GM12878 (cell line): ENCODE measurements at regions not wholly inside any gene's neighbourhood (a gene's known extent, or its start where the extent isn't known, plus 50 kb on each side); places are given as distances from the start of the nearest gene placed in this dataset.

Experiments used
- CTCF ChIP-seq, 3 experiments: IDR thresholded peaks in 2 of 3; conservative IDR thresholded peaks in 1 of 3; 2 replicates each; pipeline ENCODE4 v1.5.1; 2011; ENCODE audit warnings: low read depth in 3 of 3, low read length in 3 of 3, mild to moderate bottlenecking in 3 of 3, control low read depth in 2 of 3, moderate library complexity in 2 of 3, inconsistent platforms in 1 of 3, mixed read lengths in 1 of 3; ENCODE audit not compliant: control insufficient read depth in 2 of 3, insufficient read depth in 1 of 3; ENCODE audit errors: extremely low read depth in 1 of 3
- ELK1 ChIP-seq: IDR thresholded peaks from 2 replicates; pipeline ENCODE4 v1.6.1; 2012; ENCODE audit warnings: low read depth, low read length, improper control_type of control experiment
- NFYB ChIP-seq: IDR thresholded peaks from 2 replicates; pipeline ENCODE4 v1.6.1; 2011; ENCODE audit warnings: low read depth, mild to moderate bottlenecking, low read length, improper control_type of control experiment, moderate library complexity; ENCODE audit not compliant: insufficient read depth

GRCh38 chr9:23041466-23041865 lies 594.8 kb downstream of the DMRTA1 start:
- TF ChIP-seq ELK1, result no peak
- TF ChIP-seq CTCF (IDR thresholded peaks at IDR 0.05 in 2 of 3, conservative IDR thresholded peaks at IDR 0.05 in 1 of 3; ENCODE audit: control insufficient read depth in 2 of 3, extremely low read depth in 1 of 3, insufficient read depth in 1 of 3, low read depth in 3 of 3, low read length in 3 of 3), result no peak
- TF ChIP-seq NFYB, result no peak
